ENCODE measurements at regions not wholly inside any gene's neighbourhood (a gene's known extent, or its start where the extent isn't known, plus 50 kb on each side); places are given as distances from the start of the nearest gene placed in this dataset.

DNA sequence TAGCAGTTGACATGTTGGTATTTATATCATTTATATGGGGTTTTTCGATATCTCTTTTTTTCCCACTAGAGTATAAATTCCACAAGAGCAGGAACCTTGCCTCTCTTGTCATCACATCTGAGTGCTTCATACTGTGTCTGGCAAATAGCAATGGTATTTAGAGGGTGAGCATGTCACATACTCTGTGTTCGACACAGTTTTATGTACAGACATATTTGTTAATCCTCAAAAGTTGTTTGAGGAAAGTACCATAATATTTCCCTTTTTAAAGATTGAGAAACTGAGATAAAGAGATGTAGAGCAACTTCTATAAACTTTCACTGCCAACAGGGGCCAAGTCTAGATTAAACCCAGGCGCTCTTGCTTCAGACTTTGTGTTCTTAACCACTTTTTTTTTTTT, 324.6 kb upstream of the PDGFD start:
- in situ Hi-C loops (cut with MboI; ENCODE audit: low sequenced_read_pairs) (no loop called here), intact Hi-C loops (cut with micrococcal nuclease) (no loop called here), dilution Hi-C loops (cut with HindIII; ENCODE audit: low sequenced_read_pairs, unreplicated experiment) (no loop called here)
- no CpG with 5 or more reads among the region's 3 CpGs for WGBS, 2 experiments (ENCODE audit: extremely low coverage in 2 of 2, insufficient read length in 1 of 2)
- Histone ChIP-seq H3K56ac (ENCODE audit: extremely low read depth, insufficient read depth, low read length) (no peak overlapping the region), H4K5ac (ENCODE audit: low read depth, low read length) (no peak overlapping the region), H4K8ac (ENCODE audit: low read depth in 2 of 2, low read length in 2 of 2) (no peak overlapping the region), H3K4me3 (ENCODE audit: insufficient read depth, low read depth, low read length) (no peak overlapping the region), H3K27ac (ENCODE audit: insufficient read depth, low read length) (no peak overlapping the region), H3K4ac (ENCODE audit: low read depth, low read length) (no peak overlapping the region), H3K23ac (ENCODE audit: low read depth, low read length) (no peak overlapping the region), H3K4me1 (ENCODE audit: control insufficient read depth, insufficient read depth, low read length) (peaks cover 4% of the 10 kb centered on the region; the same call in 1 of the 2 replicates), H3K4me2 (ENCODE audit: low read depth, low read length) (no peak overlapping the region), H2AFZ (replicated peaks; ENCODE audit: low read length, poor library complexity) (no peak overlapping the region), H3K79me1 (ENCODE audit: low read depth in 1 of 2, low read length in 2 of 2) (no peaks in the 10 kb centered on the region), H4K20me1 (ENCODE audit: insufficient read depth, low read length) (no peaks in the 10 kb centered on the region), H3K9ac (ENCODE audit: low read depth, low read length) (no peak overlapping the region), H3K14ac (replicated peaks; ENCODE audit: low read depth, low read length) (no peak overlapping the region), H4K91ac (ENCODE audit: insufficient read depth, low read depth, low read length) (no peak overlapping the region), H3K18ac (ENCODE audit: low read depth, low read length) (no peak overlapping the region), H3K27me3 (ENCODE audit: control insufficient read depth, insufficient read depth, low read length) (no peaks in the 10 kb centered on the region), H2AK5ac (ENCODE audit: low read depth, low read length) (no peak overlapping the region), H2AK9ac (replicated peaks; ENCODE audit: low read depth, low read length, poor library complexity) (no peak overlapping the region), H2BK20ac (ENCODE audit: low read depth, low read length) (no peak overlapping the region), H2BK5ac (ENCODE audit: low read depth, low read length, poor library complexity, severe bottlenecking) (no peak overlapping the region), H3K36me3 (ENCODE audit: control insufficient read depth, insufficient read depth, low read length) (no peaks in the 10 kb centered on the region), H2BK120ac (ENCODE audit: low read depth, low read length) (no peak overlapping the region), H3K9me1 (ENCODE audit: insufficient read depth, low read length) (no peaks in the 10 kb centered on the region), H3K9me3 (ENCODE audit: control insufficient read depth, insufficient read depth, low read length) (peaks cover 10% of the 10 kb centered on the region), H2BK15ac (ENCODE audit: low read depth, low read length) (no peak overlapping the region)
- DNase-seq (no peak), ATAC-seq (ENCODE audit: low read depth) (no peak)
- CTCF ChIA-PET, result no interaction called here
- no peak for TF ChIP-seq BHLHE40 (IDR thresholded peaks at IDR 0.05; ENCODE audit: low read depth, low read length)
- POLR2A ChIA-PET (ENCODE audit: unreplicated experiment), result no interaction called here
- no TSS peak for BruUV-seq (replicated peaks)

Data from IMR-90 (cell line).